Epithelial cell of esophagus (primary cell): ENCODE measurements at regions not wholly inside any gene's neighbourhood (a gene's known extent, or its start where the extent isn't known, plus 50 kb on each side); places are given as distances from the start of the nearest gene placed in this dataset.

ENCODE experiments used
- DNase-seq: peaks from one replicate; pipeline ENCODE4 v3.0.0; 2010; ENCODE audit warnings: low read depth
- H3K4me3 ChIP-seq: 2 replicates; pipeline ENCODE4 v1.5.1; 2011; ENCODE audit warnings: mild to moderate bottlenecking, low read length, control low read depth
- TF ChIP-seq, protein P1 (sequence below): IDR thresholded peaks from 2 replicates; pipeline ENCODE4 v1.5.1; 2011; ENCODE audit warnings: low read depth, mild to moderate bottlenecking, low read length, control low read depth, inconsistent platforms; ENCODE audit not compliant: insufficient read depth; ENCODE audit errors: missing control alignments

DNA sequence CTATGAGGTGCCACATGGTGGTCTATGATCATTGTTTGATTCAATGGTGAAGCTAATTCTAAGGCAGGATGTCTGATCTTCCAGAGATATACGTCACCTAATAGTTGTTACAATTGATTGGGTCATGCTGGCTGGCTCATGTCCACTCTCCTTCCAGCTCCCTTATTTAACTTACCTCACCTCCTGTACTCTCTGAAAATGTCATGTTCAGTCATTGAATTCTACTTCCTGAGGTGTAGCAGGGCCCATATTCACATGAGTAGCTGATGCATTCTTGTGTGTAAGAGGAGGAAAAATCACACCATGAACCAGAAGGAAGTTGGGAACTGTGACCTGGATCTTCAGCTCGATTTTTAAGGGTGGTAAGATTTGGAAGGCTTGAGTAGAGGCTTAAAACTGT, 795.8 kb downstream of the QKI start:
- TF ChIP-seq, protein P1, sequence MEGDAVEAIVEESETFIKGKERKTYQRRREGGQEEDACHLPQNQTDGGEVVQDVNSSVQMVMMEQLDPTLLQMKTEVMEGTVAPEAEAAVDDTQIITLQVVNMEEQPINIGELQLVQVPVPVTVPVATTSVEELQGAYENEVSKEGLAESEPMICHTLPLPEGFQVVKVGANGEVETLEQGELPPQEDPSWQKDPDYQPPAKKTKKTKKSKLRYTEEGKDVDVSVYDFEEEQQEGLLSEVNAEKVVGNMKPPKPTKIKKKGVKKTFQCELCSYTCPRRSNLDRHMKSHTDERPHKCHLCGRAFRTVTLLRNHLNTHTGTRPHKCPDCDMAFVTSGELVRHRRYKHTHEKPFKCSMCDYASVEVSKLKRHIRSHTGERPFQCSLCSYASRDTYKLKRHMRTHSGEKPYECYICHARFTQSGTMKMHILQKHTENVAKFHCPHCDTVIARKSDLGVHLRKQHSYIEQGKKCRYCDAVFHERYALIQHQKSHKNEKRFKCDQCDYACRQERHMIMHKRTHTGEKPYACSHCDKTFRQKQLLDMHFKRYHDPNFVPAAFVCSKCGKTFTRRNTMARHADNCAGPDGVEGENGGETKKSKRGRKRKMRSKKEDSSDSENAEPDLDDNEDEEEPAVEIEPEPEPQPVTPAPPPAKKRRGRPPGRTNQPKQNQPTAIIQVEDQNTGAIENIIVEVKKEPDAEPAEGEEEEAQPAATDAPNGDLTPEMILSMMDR: no peak

DNA sequence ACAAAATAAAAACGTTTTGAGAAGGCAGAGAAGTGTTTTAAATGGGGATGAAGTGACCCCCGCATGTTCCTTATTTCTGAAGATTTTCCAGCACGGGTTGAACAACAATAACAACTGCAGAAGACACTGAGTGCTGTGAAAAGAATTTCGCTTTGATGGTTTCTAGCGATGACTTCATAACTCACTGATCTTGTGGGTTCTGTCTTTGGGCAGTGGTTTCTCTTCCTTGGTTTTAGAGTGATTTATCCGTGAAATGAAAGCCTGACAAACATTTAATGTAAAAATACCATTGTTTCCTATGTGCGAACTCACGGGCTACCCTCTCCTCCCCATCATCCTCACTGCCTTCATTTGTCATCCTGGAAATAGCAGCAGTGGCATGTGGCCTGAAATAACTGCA, 793.9 kb downstream of the QKI start:
- TF ChIP-seq, protein P1: no peak
- DNase-seq: no peak
- no peak overlapping the region for H3K4me3 ChIP-seq

More for the DNA sequence above, 795.8 kb downstream of the QKI start:
- H3K4me3 ChIP-seq: no peak overlapping the region
- DNase-seq: no peak

DNA sequence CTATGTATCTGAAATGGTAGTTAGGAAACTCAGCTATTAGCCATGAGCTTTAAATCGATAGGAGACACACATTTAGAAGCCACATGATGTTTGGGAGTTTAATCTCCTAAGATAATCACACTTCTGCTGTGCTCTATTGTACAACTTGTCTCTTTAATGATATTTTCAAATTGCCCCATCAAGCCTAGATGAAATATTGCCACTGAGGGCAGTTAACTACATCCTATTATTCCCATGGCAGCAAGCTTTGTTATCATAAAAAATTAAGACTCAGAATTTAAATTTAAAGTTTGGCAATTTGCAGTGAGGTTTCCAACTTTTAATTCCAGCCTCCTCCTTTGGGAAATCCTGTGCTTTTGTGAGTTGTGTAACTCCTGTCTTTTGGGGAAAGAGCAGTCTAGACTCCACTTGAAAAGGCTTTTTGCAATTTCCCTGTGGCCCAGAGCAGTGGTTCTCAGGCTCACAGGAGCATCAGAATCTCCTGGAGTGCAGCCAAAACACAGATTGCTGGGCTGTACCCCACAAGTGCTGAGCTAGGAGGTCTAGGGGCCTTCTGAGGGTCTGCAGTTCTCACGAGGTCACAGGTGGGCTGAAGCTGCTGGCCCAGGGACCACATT, 792.4 kb downstream of the QKI start:
- no peak overlapping the region for H3K4me3 ChIP-seq
- no peak for DNase-seq
- TF ChIP-seq, protein P1: no peak

DNA sequence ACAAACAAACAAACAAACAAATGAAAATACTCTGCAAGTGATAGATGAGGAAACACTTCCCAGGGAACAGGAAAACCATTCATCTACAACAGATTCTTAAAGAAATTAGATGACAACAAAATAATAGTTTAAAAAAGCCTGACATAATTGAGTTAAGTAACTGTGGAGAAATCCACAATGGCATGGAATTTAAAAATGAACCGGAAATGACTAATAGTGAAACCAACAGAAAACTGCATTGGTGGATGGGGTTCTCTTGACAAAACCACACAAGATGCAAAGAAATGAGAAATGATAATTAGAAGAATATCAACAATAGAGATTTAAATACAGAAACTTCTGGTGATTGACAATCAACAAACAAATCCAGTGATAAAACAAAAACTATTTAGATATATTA, 785.6 kb downstream of the QKI start:
- no peak for DNase-seq
- H3K4me3 ChIP-seq: no peak overlapping the region

DNA sequence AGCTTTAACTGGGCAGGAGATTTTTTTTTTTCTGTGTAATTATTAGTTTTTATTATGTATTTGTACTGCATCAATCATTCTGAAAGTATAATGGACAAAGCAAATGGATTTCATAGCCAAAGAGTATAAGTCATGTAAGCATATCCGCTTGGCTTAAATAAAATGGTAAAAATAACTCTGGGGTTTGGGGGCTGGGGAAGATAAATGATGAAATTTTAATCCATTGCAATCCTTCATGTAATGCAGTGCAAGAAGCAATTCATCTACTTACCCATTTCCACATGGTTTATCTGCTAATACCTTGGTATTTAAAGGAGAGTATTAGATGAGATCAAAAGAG, 781.4 kb downstream of the QKI start:
- no peak overlapping the region for H3K4me3 ChIP-seq
- TF ChIP-seq, protein P1: no peak

More for the DNA sequence above, 785.6 kb downstream of the QKI start:
- TF ChIP-seq, protein P1: no peak

DNA sequence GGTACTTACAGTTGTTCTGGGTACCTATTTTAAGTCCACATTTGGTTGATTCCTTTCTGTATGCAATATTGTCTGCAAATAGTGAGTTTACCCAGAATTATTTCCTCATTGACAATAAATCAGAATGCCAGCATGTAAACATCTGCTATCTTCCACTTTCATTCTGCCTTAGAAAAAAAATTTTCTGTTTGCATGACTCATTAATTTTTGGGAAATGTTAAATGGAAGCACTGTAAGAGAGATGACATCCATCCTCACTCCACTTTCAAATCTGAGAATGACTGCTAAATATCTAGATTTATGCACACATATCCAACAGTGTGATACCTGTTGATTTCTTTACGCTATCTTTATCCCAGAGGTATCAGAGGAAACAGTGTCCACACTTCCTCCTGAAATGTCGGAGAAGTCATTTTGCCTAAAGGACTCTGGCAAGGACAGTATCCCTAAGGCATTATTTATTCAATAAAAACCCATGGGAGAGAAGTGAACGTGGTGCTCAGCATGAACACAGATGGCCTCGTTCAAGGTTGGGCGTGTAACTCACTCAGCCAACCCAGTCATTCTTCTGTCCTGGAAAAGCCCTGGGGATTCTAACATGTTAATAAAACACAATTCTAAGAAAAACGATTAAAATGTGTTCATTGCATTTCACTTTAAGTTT, 780.9 kb downstream of the QKI start:
- no peak overlapping the region for H3K4me3 ChIP-seq
- TF ChIP-seq, protein P1: no peak

More for the DNA sequence above, 781.4 kb downstream of the QKI start:
- no peak for DNase-seq

DNA sequence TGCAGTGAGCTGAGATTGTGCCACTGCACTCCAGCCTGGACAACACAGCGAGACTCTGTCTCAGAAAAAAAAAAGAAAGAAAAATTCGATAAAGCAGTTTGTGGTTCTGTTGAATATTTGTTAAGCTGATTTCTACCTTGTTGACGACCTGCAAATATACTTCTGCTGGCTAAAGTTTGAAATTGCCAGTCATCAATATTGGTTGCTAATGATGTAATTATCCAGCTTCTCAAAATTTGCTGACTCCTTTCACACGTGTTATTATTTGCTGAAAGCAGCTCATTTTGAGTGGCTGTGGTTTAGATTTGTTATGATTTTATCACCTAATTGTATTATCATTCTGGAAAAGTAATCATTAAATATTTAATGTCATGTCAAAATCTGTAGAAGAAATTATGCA, 774.3 kb downstream of the QKI start:
- H3K4me3 ChIP-seq: no peak overlapping the region
- TF ChIP-seq, protein P1: no peak
- DNase-seq: no peak

More for the DNA sequence above, 780.9 kb downstream of the QKI start:
- DNase-seq: no peak
